HFFc6 (cell line): ENCODE measurements at regions not wholly inside any gene's neighbourhood (a gene's known extent, or its start where the extent isn't known, plus 50 kb on each side); places are given as distances from the start of the nearest gene placed in this dataset.

Experiments used
- DNase-seq: peaks from one replicate; pipeline ENCODE4 v3.0.0-alpha.2; 2018
- H3K27ac Mint-ChIP-seq: 2 replicates; pipeline ENCODE4 v1.8.0; 2020; ENCODE audit warnings: mild to moderate bottlenecking, mixed read lengths
- H3K27me3 Mint-ChIP-seq: 2 replicates; pipeline ENCODE4 v1.8.0; 2021; ENCODE audit warnings: mild to moderate bottlenecking, moderate library complexity, mixed read lengths; ENCODE audit not compliant: insufficient read depth
- H3K36me3 Mint-ChIP-seq: 2 replicates; pipeline ENCODE4 v1.8.0; 2021; ENCODE audit warnings: low read depth, mixed read lengths
- H3K4me1 Mint-ChIP-seq: 2 replicates; pipeline ENCODE4 v1.8.0; 2020; ENCODE audit warnings: low read depth, mixed read lengths
- H3K4me3 Mint-ChIP-seq: 2 replicates; pipeline ENCODE4 v1.8.0; 2020; ENCODE audit warnings: mild to moderate bottlenecking, moderate library complexity, mixed read lengths
- H3K9me3 Mint-ChIP-seq: 2 replicates; pipeline ENCODE4 v1.8.0; 2020; ENCODE audit warnings: mild to moderate bottlenecking, mixed read lengths
- TF ChIP-seq, protein P1 (sequence below): fragments of 200-600 bp; sonication (generic); IDR thresholded peaks from 2 replicates; pipeline ENCODE4 v1.5.0; 2021; ENCODE audit warnings: antibody characterized with exemption, mild to moderate bottlenecking

DNA sequence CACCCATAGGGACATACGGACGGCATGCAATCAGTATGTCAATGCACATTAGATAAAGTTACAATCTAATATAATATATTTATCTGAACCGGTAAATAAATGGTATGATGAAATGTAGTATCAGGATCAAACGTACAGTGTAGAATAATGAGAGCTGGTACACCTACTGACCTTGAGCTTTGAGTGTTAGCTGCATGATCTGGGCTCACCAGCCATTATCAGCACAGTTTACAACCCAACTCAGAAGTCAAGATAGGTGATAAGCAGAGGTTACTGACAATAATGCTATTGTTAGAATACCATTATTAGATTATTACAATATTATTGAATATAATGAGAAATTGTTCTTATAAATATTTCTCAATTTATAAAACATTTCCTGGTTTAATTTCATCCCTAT, 103.0 kb upstream of the ESRRG start:
- Mint-ChIP-seq H3K27me3 (no peaks in the 10 kb centered on the region; the same call in 1 of the 2 replicates), H3K4me3 (no peak overlapping the region), H3K36me3 (no peaks in the 10 kb centered on the region), H3K4me1 (no peaks in the 10 kb centered on the region), H3K9me3 (peaks cover 12% of the 10 kb centered on the region), H3K27ac (no peak overlapping the region)
- DNase-seq = no peak
- TF ChIP-seq, protein P1, sequence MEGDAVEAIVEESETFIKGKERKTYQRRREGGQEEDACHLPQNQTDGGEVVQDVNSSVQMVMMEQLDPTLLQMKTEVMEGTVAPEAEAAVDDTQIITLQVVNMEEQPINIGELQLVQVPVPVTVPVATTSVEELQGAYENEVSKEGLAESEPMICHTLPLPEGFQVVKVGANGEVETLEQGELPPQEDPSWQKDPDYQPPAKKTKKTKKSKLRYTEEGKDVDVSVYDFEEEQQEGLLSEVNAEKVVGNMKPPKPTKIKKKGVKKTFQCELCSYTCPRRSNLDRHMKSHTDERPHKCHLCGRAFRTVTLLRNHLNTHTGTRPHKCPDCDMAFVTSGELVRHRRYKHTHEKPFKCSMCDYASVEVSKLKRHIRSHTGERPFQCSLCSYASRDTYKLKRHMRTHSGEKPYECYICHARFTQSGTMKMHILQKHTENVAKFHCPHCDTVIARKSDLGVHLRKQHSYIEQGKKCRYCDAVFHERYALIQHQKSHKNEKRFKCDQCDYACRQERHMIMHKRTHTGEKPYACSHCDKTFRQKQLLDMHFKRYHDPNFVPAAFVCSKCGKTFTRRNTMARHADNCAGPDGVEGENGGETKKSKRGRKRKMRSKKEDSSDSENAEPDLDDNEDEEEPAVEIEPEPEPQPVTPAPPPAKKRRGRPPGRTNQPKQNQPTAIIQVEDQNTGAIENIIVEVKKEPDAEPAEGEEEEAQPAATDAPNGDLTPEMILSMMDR = no peak

- Mint-ChIP-seq H3K27me3 (no peaks in the 10 kb centered on the region), H3K27ac (no peak overlapping the region), H3K4me1 (no peaks in the 10 kb centered on the region), H3K36me3 (no peaks in the 10 kb centered on the region), H3K4me3 (no peak overlapping the region), H3K9me3 (peaks cover 11% of the 10 kb centered on the region)
- DNase-seq = no peak
- TF ChIP-seq, protein P1 = no peak
These were observed 102.3 kb upstream of the ESRRG start for GRCh38 chr1:216825557-216825956.

GRCh38 chr1:216824511-216824910, 101.3 kb upstream of the ESRRG start:
- Mint-ChIP-seq H3K36me3 (no peaks in the 10 kb centered on the region), H3K27ac (no peak overlapping the region), H3K4me1 (no peaks in the 10 kb centered on the region), H3K9me3 (0 out of 2 replicates have a peak, but pooled peaks cover under 1% of the 10 kb centered on the region), H3K27me3 (no peaks in the 10 kb centered on the region), H3K4me3 (no peak overlapping the region)
- no peak for DNase-seq
- TF ChIP-seq, protein P1 = no peak

GRCh38 chr1:216823731-216824130, 100.5 kb upstream of the ESRRG start:
- DNase-seq = no peak
- no peak overlapping the region for H3K27ac Mint-ChIP-seq
- H3K4me3 Mint-ChIP-seq = no peak overlapping the region
- TF ChIP-seq, protein P1 = no peak
- no peaks in the 10 kb centered on the region for H3K36me3 Mint-ChIP-seq
- H3K4me1 Mint-ChIP-seq = no peaks in the 10 kb centered on the region
- H3K9me3 Mint-ChIP-seq = peaks cover 1% of the 10 kb centered on the region
- no peaks in the 10 kb centered on the region for H3K27me3 Mint-ChIP-seq

- TF ChIP-seq, protein P1 = no peak
- H3K9me3 Mint-ChIP-seq = peaks cover 4% of the 10 kb centered on the region
- H3K36me3 Mint-ChIP-seq = no peaks in the 10 kb centered on the region
- DNase-seq = no peak
- H3K4me3 Mint-ChIP-seq = no peak overlapping the region
- no peak overlapping the region for H3K27ac Mint-ChIP-seq
- no peaks in the 10 kb centered on the region for H3K27me3 Mint-ChIP-seq
- no peaks in the 10 kb centered on the region for H3K4me1 Mint-ChIP-seq
These were observed 99.3 kb upstream of the ESRRG start for GRCh38 chr1:216822480-216822879.

DNA sequence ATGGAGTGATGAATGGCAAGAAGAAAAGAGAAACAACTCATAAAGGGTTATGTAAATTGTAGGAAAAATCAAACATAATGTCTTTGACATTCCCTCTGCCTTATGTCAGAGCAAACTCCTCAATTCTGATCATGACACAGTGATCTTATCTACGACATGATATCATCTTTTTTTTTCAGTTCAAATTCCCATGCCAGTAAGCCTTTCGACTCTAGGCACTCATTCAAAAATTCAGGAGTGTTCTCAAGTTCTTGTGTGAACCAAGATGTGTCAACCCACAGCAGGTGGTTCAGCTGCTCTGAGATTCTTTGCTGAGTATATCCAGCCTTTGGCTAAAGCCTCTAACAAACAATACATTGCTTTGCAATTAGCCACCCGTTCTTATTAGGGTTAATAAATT, 97.1 kb upstream of the ESRRG start:
- Mint-ChIP-seq H3K27me3 (no peaks in the 10 kb centered on the region), H3K36me3 (no peaks in the 10 kb centered on the region), H3K27ac (no peak overlapping the region), H3K9me3 (peaks cover 4% of the 10 kb centered on the region), H3K4me1 (no peaks in the 10 kb centered on the region), H3K4me3 (no peak overlapping the region)
- DNase-seq = no peak
- TF ChIP-seq, protein P1 = no peak
